ENCODE measurements at regions not wholly inside any gene's neighbourhood (a gene's known extent, or its start where the extent isn't known, plus 50 kb on each side); places are given as distances from the start of the nearest gene placed in this dataset.
A peak's percentile ranks its signal among the peaks of the same experiment; 100 is the strongest.

GRCh38 chr3:177973241-177973840 is 562.9 kb upstream of the KCNMB2 start:
- H3K4me3 ChIP-seq (replicated peaks; ENCODE audit: low read depth, low read length), result no peak overlapping the region
- TF ChIP-seq CTCF (IDR thresholded peaks at IDR 0.05; ENCODE audit: low read length, missing control alignments), result no peak
- DNase-seq (ENCODE audit: low read depth), result peak; percentile 29

- DNase-seq (ENCODE audit: low read depth), result no peak
- TF ChIP-seq CTCF (IDR thresholded peaks at IDR 0.05; ENCODE audit: low read length, missing control alignments), result no peak
- H3K4me3 ChIP-seq (replicated peaks; ENCODE audit: low read depth, low read length), result no peak overlapping the region
Observed at GRCh38 chr3:177976241-177976640, 560.0 kb upstream of the KCNMB2 start.

DNA sequence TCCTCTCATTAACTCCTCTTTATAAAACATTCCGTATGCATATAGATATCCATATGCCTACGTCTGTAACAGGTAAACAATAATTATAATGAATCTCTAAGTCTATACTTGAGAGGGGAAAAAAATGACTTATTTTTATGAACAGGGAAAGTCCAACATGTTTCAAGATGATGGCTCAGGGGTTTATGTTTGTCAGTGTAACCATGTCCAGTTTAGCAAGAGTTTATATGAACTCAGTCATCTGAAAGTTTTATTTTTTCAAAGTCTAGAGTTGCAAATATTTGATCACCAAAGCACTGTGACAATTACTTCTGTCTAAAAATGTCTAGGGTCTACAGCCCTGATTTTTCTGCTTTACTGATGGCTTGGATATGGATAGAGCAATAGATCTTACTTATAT is 559.4 kb upstream of the KCNMB2 start:
- no peak for TF ChIP-seq CTCF (IDR thresholded peaks at IDR 0.05; ENCODE audit: low read length, missing control alignments)
- H3K4me3 ChIP-seq (replicated peaks; ENCODE audit: low read depth, low read length), result no peak overlapping the region
- DNase-seq (ENCODE audit: low read depth), result no peak

DNA sequence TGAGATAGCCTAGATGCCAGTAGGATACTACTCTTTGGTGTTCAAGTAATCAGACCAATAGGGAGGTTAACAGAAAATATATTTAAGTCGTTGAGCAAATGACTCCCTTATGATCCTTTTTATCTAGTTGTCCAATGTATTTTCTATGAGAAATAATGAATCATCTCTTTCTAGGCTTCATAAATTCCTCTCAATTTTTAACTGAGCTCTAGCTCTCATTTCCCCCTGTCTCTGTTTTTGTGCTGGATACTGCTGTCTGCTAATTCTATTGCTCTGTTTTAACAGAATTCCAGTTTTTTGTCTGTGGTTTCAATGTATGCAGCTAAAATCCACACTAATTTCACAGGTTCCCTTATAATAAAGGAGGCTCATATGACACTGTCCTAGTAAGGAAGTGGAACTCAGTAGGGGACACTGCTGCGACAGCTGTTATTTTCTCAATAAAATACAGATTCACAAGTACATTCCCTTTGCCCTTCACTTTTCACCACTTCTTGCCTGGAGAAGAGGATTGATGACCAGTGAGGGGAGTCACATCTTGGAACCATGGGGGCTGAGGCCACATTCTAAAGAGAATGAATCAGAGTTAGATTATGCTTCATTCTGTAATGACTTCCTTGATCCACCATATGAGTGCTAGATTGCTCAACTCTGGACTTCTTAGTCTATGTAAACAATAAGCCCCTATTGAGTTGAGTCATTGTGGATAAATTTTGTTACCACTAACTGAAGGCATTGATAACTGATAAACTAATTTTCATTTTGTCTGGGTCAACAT is 558.7 kb upstream of the KCNMB2 start:
- H3K4me3 ChIP-seq (replicated peaks; ENCODE audit: low read depth, low read length), result no peak overlapping the region
- peak; percentile 90 for DNase-seq (ENCODE audit: low read depth)
- TF ChIP-seq CTCF (IDR thresholded peaks at IDR 0.05; ENCODE audit: low read length, missing control alignments), result no peak

DNA sequence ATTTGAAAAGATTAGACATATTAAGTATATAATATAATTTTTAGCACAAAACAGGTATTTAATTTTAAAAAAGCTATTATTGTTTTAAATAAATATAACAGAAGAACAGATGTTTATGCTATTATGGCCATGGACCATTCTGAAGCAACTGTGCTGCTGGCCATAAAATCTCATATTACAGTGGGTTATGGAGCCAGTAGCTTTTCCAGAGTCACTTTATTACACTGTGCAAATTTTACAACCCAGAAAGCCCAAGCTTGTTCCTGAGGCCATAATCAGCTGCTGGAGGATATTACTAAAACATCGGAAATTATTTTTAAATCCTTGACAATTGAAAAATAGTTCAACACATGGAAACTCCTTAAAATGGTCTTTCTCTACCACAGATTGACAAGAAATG is 557.3 kb upstream of the KCNMB2 start:
- DNase-seq (ENCODE audit: low read depth), result no peak
- TF ChIP-seq CTCF (IDR thresholded peaks at IDR 0.05; ENCODE audit: low read length, missing control alignments), result no peak
- no peak overlapping the region for H3K4me3 ChIP-seq (replicated peaks; ENCODE audit: low read depth, low read length)

- DNase-seq (ENCODE audit: low read depth), result no peak
- H3K4me3 ChIP-seq (replicated peaks; ENCODE audit: low read depth, low read length), result no peak overlapping the region
- no peak for TF ChIP-seq CTCF (IDR thresholded peaks at IDR 0.05; ENCODE audit: low read length, missing control alignments)
Observed at GRCh38 chr3:177979703-177980102, 556.5 kb upstream of the KCNMB2 start.

- no peak overlapping the region for H3K4me3 ChIP-seq (replicated peaks; ENCODE audit: low read depth, low read length)
- no peak for DNase-seq (ENCODE audit: low read depth)
- TF ChIP-seq CTCF (IDR thresholded peaks at IDR 0.05; ENCODE audit: low read length, missing control alignments), result no peak
Observed at GRCh38 chr3:177981576-177981975, 554.7 kb upstream of the KCNMB2 start.

All from fibroblast of pulmonary artery (primary cell).